ENCODE measurements at regions not wholly inside any gene's neighbourhood (a gene's known extent, or its start where the extent isn't known, plus 50 kb on each side); places are given as distances from the start of the nearest gene placed in this dataset.

- ChIA-PET POLR2A (no interaction called here), CTCF (no interaction called here)
- no TSS peak for BruUV-seq (replicated peaks)
- DNase-seq (ENCODE audit: low read depth, low spot score), result no peak
- no peak overlapping the region for H3K27ac ChIP-seq (ENCODE audit: low read length)
- no peaks in the 10 kb centered on the region for H3K36me3 ChIP-seq (ENCODE audit: control insufficient read depth, insufficient read depth, low read length)
- no peak for ATAC-seq
- H3K4me3 ChIP-seq (ENCODE audit: low read depth in 2 of 2, low read length in 2 of 2), result no peak overlapping the region
- TF ChIP-seq REST (IDR thresholded peaks at IDR 0.05; ENCODE audit: insufficient read depth in 1 of 2, low read depth in 2 of 2, low read length in 1 of 2) (no peak), CTCF (IDR thresholded peaks at IDR 0.05) (no peak), TCF7L2 (IDR thresholded peaks at IDR 0.05; ENCODE audit: low read depth, low read length) (no peak), POLR2AphosphoS5 (IDR thresholded peaks at IDR 0.05; ENCODE audit: low read depth, low read length) (no peak)
- in situ Hi-C loops (cut with HindIII; ENCODE audit: low pct_unique_long_range_greater_than_20kb, low sequenced_read_pairs), result no loop called here
- no peaks in the 10 kb centered on the region for H3K9me3 ChIP-seq (ENCODE audit: control insufficient read depth, insufficient read depth, low read depth, low read length)
- no peaks in the 10 kb centered on the region for H3K4me1 ChIP-seq (ENCODE audit: control insufficient read depth, insufficient read depth, low read length)
- no peaks in the 10 kb centered on the region for H3K27me3 ChIP-seq (ENCODE audit: control insufficient read depth, insufficient read depth, low read length)
- intact Hi-C loops (cut with micrococcal nuclease; ENCODE audit: unreplicated experiment), result no loop called here
Observed at GRCh38 chr1:101164776-101165175, 72.0 kb upstream of the S1PR1 start.

- DNase-seq (ENCODE audit: low read depth, low spot score), result no peak
- no peaks in the 10 kb centered on the region for H3K27me3 ChIP-seq (ENCODE audit: control insufficient read depth, insufficient read depth, low read length)
- no peaks in the 10 kb centered on the region for H3K9me3 ChIP-seq (ENCODE audit: control insufficient read depth, insufficient read depth, low read depth, low read length)
- no TSS peak for BruUV-seq (replicated peaks)
- ATAC-seq, result no peak
- TF ChIP-seq POLR2AphosphoS5 (IDR thresholded peaks at IDR 0.05; ENCODE audit: low read depth, low read length) (no peak), TCF7L2 (IDR thresholded peaks at IDR 0.05; ENCODE audit: low read depth, low read length) (no peak), SIN3A (IDR thresholded peaks at IDR 0.05; ENCODE audit: borderline replicate concordance, insufficient read depth, low read depth, low read length) (no peak), CTCF (IDR thresholded peaks at IDR 0.05) (no peak), REST (IDR thresholded peaks at IDR 0.05; ENCODE audit: insufficient read depth in 1 of 2, low read depth in 2 of 2, low read length in 1 of 2) (no peak)
- H3K4me3 ChIP-seq (ENCODE audit: low read depth in 2 of 2, low read length in 2 of 2), result no peak overlapping the region
- in situ Hi-C loops (cut with HindIII; ENCODE audit: low pct_unique_long_range_greater_than_20kb, low sequenced_read_pairs) (no loop called here), intact Hi-C loops (cut with micrococcal nuclease; ENCODE audit: unreplicated experiment) (no loop called here)
- H3K27ac ChIP-seq (ENCODE audit: low read length), result no peak overlapping the region
- ChIA-PET CTCF (no interaction called here), POLR2A (no interaction called here)
- H3K4me1 ChIP-seq (ENCODE audit: control insufficient read depth, insufficient read depth, low read length), result no peaks in the 10 kb centered on the region
- no peaks in the 10 kb centered on the region for H3K36me3 ChIP-seq (ENCODE audit: control insufficient read depth, insufficient read depth, low read length)
Observed at GRCh38 chr1:101162736-101163735, 73.8 kb upstream of the S1PR1 start.

All from Panc1 (cell line).